ENCODE measurements at regions not wholly inside any gene's neighbourhood (a gene's known extent, or its start where the extent isn't known, plus 50 kb on each side); places are given as distances from the start of the nearest gene placed in this dataset.
"Not testable (repeated sequence)": the region's sequence is repeated elsewhere in the genome, so short reads cannot be mapped to it uniquely, and the experiment has no call there.

DNA sequence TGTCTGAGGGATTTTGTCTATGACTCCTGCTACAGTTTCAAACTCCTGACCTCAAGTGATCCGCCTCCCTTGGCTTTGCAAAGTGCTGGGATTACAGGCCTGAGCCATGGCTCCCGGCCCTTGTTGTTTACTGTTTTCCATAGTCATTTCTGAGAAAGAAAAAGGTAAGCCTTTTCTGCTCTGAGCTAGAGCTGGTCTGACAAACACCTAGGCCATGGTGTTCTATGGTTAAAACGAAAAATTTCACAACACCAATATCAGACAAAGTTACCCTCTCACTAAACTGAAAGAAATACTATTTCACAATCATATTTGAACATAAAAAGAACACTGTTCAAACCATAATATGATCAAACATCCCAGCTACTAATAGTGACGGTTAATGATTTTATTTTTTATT is 57.5 kb downstream of the PPIAL4A start:
- not testable (repeated sequence) for TF ChIP-seq CTCF, POLR2AphosphoS5 (IDR thresholded peaks at IDR 0.05)

Measured in gastroesophageal sphincter (tissue), 3 donors.